Uterus (tissue), 2 donors: ENCODE measurements at regions not wholly inside any gene's neighbourhood (a gene's known extent, or its start where the extent isn't known, plus 50 kb on each side); places are given as distances from the start of the nearest gene placed in this dataset.

ENCODE experiments used
- POLR2A ChIP-seq, 2 donors: fragments of 450-650 bp; IDR thresholded peaks; one replicate each; pipeline ENCODE4 v1.6.1; 2016; ENCODE audit warnings: antibody characterized with exemption in 2 of 2, mild to moderate bottlenecking in 1 of 2, moderate library complexity in 1 of 2
- TF ChIP-seq, protein P1 (sequence below), 4 experiments: fragments of 200-600 bp in 2 of 4; fragments of 450-650 bp in 2 of 4; sonication (generic) in 2 of 4; IDR thresholded peaks; one replicate each; pipeline ENCODE4 v1.5.1; 2016 to 2019; ENCODE audit warnings: antibody characterized with exemption in 4 of 4, mild to moderate bottlenecking in 2 of 4, moderate library complexity in 1 of 4

DNA sequence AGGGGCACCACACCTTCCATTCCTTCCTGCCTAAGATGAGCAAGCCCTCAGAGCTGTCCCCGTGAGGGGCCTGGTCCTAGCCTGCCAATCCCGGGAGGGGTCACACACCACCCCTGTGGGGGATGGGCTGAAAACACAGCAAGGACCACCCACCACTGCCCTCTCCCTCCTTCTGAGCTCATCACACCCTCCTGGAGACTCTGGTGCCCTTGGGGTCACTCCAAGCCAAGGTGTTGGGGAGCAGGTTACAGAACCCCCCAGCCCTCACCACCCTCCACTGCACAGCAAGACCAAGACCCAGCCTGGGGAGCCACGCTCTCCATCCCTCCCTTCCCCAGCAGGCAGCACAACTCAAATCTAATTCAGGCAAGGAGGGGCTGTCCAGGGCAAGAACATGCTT is 60.5 kb upstream of the PPP1R26 start:
- TF ChIP-seq, protein P1, sequence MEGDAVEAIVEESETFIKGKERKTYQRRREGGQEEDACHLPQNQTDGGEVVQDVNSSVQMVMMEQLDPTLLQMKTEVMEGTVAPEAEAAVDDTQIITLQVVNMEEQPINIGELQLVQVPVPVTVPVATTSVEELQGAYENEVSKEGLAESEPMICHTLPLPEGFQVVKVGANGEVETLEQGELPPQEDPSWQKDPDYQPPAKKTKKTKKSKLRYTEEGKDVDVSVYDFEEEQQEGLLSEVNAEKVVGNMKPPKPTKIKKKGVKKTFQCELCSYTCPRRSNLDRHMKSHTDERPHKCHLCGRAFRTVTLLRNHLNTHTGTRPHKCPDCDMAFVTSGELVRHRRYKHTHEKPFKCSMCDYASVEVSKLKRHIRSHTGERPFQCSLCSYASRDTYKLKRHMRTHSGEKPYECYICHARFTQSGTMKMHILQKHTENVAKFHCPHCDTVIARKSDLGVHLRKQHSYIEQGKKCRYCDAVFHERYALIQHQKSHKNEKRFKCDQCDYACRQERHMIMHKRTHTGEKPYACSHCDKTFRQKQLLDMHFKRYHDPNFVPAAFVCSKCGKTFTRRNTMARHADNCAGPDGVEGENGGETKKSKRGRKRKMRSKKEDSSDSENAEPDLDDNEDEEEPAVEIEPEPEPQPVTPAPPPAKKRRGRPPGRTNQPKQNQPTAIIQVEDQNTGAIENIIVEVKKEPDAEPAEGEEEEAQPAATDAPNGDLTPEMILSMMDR (IDR thresholded peaks at IDR 0.05) = no peak
- TF ChIP-seq POLR2A (IDR thresholded peaks at IDR 0.05) = no peak
